ENCODE measurements at regions not wholly inside any gene's neighbourhood (a gene's known extent, or its start where the extent isn't known, plus 50 kb on each side); places are given as distances from the start of the nearest gene placed in this dataset.

DNA sequence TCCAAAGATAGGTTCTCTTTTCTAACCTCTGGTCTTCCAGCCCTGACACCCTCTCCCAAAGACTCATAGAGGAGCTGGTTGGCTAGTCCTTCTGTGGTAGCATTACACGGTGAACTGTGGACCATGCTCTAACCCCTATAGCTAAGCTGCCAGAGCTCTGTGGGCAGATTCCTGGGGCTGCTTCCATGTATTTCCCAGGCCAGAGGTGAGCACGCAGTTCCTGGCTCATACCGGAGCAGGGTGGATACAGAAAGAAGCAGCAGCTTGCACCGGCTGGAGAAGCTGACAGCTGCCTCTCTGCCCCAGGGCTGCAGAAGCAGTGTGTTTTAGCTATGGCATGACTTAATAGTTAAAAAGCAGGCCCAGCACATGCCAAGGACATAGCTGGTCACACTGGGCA lies 84.1 kb upstream of the FOXP4 start:
- in situ Hi-C loops (cut with MboI; ENCODE audit: low sequenced_read_pairs) = loop anchor here (10.0 kb wide), 1 partner anchor 123 kb away; no protein-coding TSS in a partner anchor
- CTCF ChIA-PET = no interaction called here
- BruUV-seq (replicated peaks) = no TSS peak

More for the DNA sequence above, 84.1 kb upstream of the FOXP4 start:
- POLR2A ChIA-PET (ENCODE audit: unreplicated experiment) = no interaction called here
- no peak for ATAC-seq (ENCODE audit: low read depth)
- TF ChIP-seq FOS (IDR thresholded peaks at IDR 0.05; ENCODE audit: low read depth, low read length) = no peak
- TF ChIP-seq, protein P1, sequence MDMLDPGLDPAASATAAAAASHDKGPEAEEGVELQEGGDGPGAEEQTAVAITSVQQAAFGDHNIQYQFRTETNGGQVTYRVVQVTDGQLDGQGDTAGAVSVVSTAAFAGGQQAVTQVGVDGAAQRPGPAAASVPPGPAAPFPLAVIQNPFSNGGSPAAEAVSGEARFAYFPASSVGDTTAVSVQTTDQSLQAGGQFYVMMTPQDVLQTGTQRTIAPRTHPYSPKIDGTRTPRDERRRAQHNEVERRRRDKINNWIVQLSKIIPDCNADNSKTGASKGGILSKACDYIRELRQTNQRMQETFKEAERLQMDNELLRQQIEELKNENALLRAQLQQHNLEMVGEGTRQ (IDR thresholded peaks at IDR 0.05; ENCODE audit: low read depth, low read length) = no peak
- no peak for TF ChIP-seq MXI1 (IDR thresholded peaks at IDR 0.05; ENCODE audit: borderline replicate concordance, low read depth, low read length)
- TF ChIP-seq CHD1 (IDR thresholded peaks at IDR 0.05; ENCODE audit: low read depth, low read length) = no peak
- no peak for TF ChIP-seq NFE2L2 (IDR thresholded peaks at IDR 0.05; ENCODE audit: low read depth, low read length)
- no peak for TF ChIP-seq POLR2A (IDR thresholded peaks at IDR 0.05; ENCODE audit: low read depth, low read length)
- TF ChIP-seq SMC3 (IDR thresholded peaks at IDR 0.05; ENCODE audit: low read depth, low read length) = no peak
- no peak for TF ChIP-seq CEBPB (IDR thresholded peaks at IDR 0.05; ENCODE audit: low read depth, low read length)
- TF ChIP-seq RFX5 (IDR thresholded peaks at IDR 0.05; ENCODE audit: low read depth, low read length) = no peak
- TF ChIP-seq, protein P2, sequence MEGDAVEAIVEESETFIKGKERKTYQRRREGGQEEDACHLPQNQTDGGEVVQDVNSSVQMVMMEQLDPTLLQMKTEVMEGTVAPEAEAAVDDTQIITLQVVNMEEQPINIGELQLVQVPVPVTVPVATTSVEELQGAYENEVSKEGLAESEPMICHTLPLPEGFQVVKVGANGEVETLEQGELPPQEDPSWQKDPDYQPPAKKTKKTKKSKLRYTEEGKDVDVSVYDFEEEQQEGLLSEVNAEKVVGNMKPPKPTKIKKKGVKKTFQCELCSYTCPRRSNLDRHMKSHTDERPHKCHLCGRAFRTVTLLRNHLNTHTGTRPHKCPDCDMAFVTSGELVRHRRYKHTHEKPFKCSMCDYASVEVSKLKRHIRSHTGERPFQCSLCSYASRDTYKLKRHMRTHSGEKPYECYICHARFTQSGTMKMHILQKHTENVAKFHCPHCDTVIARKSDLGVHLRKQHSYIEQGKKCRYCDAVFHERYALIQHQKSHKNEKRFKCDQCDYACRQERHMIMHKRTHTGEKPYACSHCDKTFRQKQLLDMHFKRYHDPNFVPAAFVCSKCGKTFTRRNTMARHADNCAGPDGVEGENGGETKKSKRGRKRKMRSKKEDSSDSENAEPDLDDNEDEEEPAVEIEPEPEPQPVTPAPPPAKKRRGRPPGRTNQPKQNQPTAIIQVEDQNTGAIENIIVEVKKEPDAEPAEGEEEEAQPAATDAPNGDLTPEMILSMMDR (conservative IDR thresholded peaks at IDR 0.05; ENCODE audit: low read depth, low read length) = no peak
- TF ChIP-seq MAFK (IDR thresholded peaks at IDR 0.05; ENCODE audit: low read depth, low read length) = no peak
- Histone ChIP-seq H3K4me1 (ENCODE audit: control insufficient read depth, insufficient read depth, low read length) (no peaks in the 10 kb centered on the region), H2AK5ac (ENCODE audit: low read depth, low read length) (no peak overlapping the region), H3K9me3 (ENCODE audit: control insufficient read depth, insufficient read depth, low read length) (no peaks in the 10 kb centered on the region), H2BK15ac (ENCODE audit: low read depth, low read length) (no peak overlapping the region), H3K18ac (ENCODE audit: low read depth, low read length) (no peak overlapping the region), H3K14ac (replicated peaks; ENCODE audit: low read depth, low read length) (no peak overlapping the region), H3K36me3 (ENCODE audit: control insufficient read depth, insufficient read depth, low read length) (no peaks in the 10 kb centered on the region), H2BK20ac (ENCODE audit: low read depth, low read length) (no peak overlapping the region), H3K27ac (ENCODE audit: insufficient read depth, low read length) (no peak overlapping the region), H3K9ac (ENCODE audit: low read depth, low read length) (no peak overlapping the region), H3K9me1 (ENCODE audit: insufficient read depth, low read length) (no peaks in the 10 kb centered on the region), H2BK5ac (ENCODE audit: low read depth, low read length, poor library complexity, severe bottlenecking) (no peak overlapping the region), H4K20me1 (ENCODE audit: insufficient read depth, low read length) (no peaks in the 10 kb centered on the region; the same call in 1 of the 2 replicates), H2AK9ac (replicated peaks; ENCODE audit: low read depth, low read length, poor library complexity) (no peak overlapping the region), H3K23ac (ENCODE audit: low read depth, low read length) (no peak overlapping the region), H3K4me3 (ENCODE audit: insufficient read depth, low read depth, low read length) (no peak overlapping the region), H2AFZ (replicated peaks; ENCODE audit: low read length, poor library complexity) (no peak overlapping the region), H3K27me3 (ENCODE audit: control insufficient read depth, insufficient read depth, low read length) (peaks cover 27% of the 10 kb centered on the region), H3K4me2 (ENCODE audit: low read depth, low read length) (no peak overlapping the region), H3K4ac (ENCODE audit: low read depth, low read length) (no peak overlapping the region), H4K8ac (ENCODE audit: low read depth in 2 of 2, low read length in 2 of 2) (no peak overlapping the region), H4K91ac (ENCODE audit: insufficient read depth, low read depth, low read length) (no peak overlapping the region), H3K56ac (ENCODE audit: extremely low read depth, insufficient read depth, low read length) (no peak overlapping the region), H3K79me1 (ENCODE audit: low read depth in 1 of 2, low read length in 2 of 2) (no peaks in the 10 kb centered on the region), H2BK120ac (ENCODE audit: low read depth, low read length) (no peak overlapping the region), H4K5ac (ENCODE audit: low read depth, low read length) (no peak overlapping the region)
- intact Hi-C loops (cut with micrococcal nuclease) = loop anchor here (2.0 kb wide), 1 partner anchor 221 kb away; no protein-coding TSS in a partner anchor
- 82% methylated on average over 4 of the region's 4 CpGs; no CpG with 5 or more reads in 1 of the 2 experiments for WGBS, 2 experiments (ENCODE audit: extremely low coverage in 2 of 2, insufficient read length in 1 of 2)
- dilution Hi-C loops (cut with HindIII; ENCODE audit: low sequenced_read_pairs, unreplicated experiment) = no loop called here
- no peak for DNase-seq

Data from IMR-90 (cell line).